Neural progenitor cell (in vitro differentiated cells): ENCODE measurements at regions not wholly inside any gene's neighbourhood (a gene's known extent, or its start where the extent isn't known, plus 50 kb on each side); places are given as distances from the start of the nearest gene placed in this dataset.

Experiments
- EZH2phosphoT487 ChIP-seq: fragments of 200-600 bp; sonication (generic); IDR thresholded peaks from 2 replicates; pipeline ENCODE4 v1.6.1; 2017; ENCODE audit warnings: antibody characterized with exemption
- TF ChIP-seq, protein P1 (sequence below): fragments of 200-600 bp; sonication (generic); IDR thresholded peaks from 2 replicates; pipeline ENCODE4 v1.5.1; 2017; ENCODE audit warnings: antibody characterized with exemption, mild to moderate bottlenecking

DNA sequence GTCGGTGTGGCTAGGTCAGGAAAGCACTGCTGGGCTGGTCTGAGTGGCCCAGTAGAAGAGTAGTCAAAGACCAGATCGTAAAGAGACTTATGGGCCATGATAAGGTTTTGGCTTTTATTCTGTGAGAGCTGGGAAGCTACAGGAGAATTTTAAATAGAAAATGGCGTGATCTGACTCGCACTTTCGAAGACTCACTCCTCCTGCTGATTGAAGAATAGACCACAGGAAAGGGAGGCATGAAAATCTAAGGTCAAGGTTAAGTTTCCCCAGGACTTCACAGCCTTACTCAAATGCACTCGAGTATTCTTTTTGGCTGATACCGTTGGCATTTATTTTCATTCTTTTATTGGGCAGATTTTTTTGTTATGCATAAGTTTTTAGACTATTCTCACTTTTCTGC lies 231.4 kb upstream of the ANKRD50 start:
- TF ChIP-seq EZH2phosphoT487 = no peak
- TF ChIP-seq, protein P1, sequence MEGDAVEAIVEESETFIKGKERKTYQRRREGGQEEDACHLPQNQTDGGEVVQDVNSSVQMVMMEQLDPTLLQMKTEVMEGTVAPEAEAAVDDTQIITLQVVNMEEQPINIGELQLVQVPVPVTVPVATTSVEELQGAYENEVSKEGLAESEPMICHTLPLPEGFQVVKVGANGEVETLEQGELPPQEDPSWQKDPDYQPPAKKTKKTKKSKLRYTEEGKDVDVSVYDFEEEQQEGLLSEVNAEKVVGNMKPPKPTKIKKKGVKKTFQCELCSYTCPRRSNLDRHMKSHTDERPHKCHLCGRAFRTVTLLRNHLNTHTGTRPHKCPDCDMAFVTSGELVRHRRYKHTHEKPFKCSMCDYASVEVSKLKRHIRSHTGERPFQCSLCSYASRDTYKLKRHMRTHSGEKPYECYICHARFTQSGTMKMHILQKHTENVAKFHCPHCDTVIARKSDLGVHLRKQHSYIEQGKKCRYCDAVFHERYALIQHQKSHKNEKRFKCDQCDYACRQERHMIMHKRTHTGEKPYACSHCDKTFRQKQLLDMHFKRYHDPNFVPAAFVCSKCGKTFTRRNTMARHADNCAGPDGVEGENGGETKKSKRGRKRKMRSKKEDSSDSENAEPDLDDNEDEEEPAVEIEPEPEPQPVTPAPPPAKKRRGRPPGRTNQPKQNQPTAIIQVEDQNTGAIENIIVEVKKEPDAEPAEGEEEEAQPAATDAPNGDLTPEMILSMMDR = no peak
